GM10266 (cell line): ENCODE measurements at regions not wholly inside any gene's neighbourhood (a gene's known extent, or its start where the extent isn't known, plus 50 kb on each side); places are given as distances from the start of the nearest gene placed in this dataset.

Source experiments
- DNase-seq: peaks from one replicate; pipeline ENCODE4 v3.0.0; 2012; ENCODE audit errors: extremely low spot score
- CTCF ChIP-seq: IDR thresholded peaks from 2 replicates; pipeline ENCODE4 v1.5.1; 2012; ENCODE audit warnings: mild to moderate bottlenecking, low read depth; ENCODE audit not compliant: control insufficient read depth, insufficient read depth; ENCODE audit errors: missing control alignments

GRCh38 chrX:96563646-96564045, 121.0 kb upstream of the DIAPH2 start:
- no peak for TF ChIP-seq CTCF
- DNase-seq = no peak

- no peak for DNase-seq
- TF ChIP-seq CTCF = no peak
Observed at GRCh38 chrX:96564595-96564994, 120.0 kb upstream of the DIAPH2 start.

- no peak for TF ChIP-seq CTCF
- no peak for DNase-seq
Observed at GRCh38 chrX:96566878-96567277, 117.8 kb upstream of the DIAPH2 start.

- DNase-seq = no peak
- TF ChIP-seq CTCF = no peak
Observed at GRCh38 chrX:96568071-96568470, 116.6 kb upstream of the DIAPH2 start.

GRCh38 chrX:96569034-96569433, 115.6 kb upstream of the DIAPH2 start:
- TF ChIP-seq CTCF = no peak
- no peak for DNase-seq

- TF ChIP-seq CTCF = no peak
- DNase-seq = no peak
Observed at GRCh38 chrX:96575011-96575410, 109.6 kb upstream of the DIAPH2 start.

- DNase-seq = no peak
- TF ChIP-seq CTCF = no peak
Observed at GRCh38 chrX:96576368-96576767, 108.3 kb upstream of the DIAPH2 start.
